ENCODE measurements at regions not wholly inside any gene's neighbourhood (a gene's known extent, or its start where the extent isn't known, plus 50 kb on each side); places are given as distances from the start of the nearest gene placed in this dataset.

DNA sequence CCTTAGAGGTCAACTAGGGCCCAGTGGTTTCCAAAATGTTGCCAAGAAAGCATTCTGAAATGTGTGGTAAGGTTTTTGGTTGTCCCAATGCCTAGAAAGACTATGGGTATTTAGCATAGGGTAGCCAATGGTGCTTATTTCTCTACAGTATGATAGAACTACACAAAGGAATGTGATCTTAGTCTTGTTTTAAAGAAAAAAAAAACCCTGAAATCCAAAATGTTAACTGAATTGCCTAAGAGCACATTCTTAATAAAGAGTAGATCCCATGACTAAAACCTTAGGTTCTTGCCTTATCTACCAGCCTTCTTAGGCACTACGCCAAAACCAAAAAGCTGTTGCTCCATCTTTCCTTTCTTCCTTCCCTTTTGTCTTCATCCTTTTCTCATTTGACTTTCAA is 428.2 kb downstream of the MRPL39 start:
- CTCF ChIA-PET, result interaction anchor here (0.7 kb wide), 1 partner anchor 234 kb away, joined by 4 read pairs; no protein-coding TSS in a partner anchor
- ATAC-seq (no peak), FAIRE-seq (no peak), DNase-seq (ENCODE audit: low read depth in 1 of 2, low spot score in 1 of 2) (no peak)
- Histone ChIP-seq H3K27ac (no peak overlapping the region), H3K4me3 (no peak overlapping the region), H3K4me2 (no peak overlapping the region), H3K9me3 (no peaks in the 10 kb centered on the region), H3K4me1 (no peaks in the 10 kb centered on the region)
- WGBS (ENCODE audit: missing lambda C conversion rate), result 0% methylated on average over 1 of the region's 1 CpG
- POLR2A ChIA-PET, result no interaction called here
- TF ChIP-seq ZNF302 (CRISPR knock-in tag; IDR thresholded peaks at IDR 0.05) (no peak), HEYL (CRISPR knock-in tag; IDR thresholded peaks at IDR 0.05) (no peak), CBX2 (IDR thresholded peaks at IDR 0.05; ENCODE audit: borderline replicate concordance, low read depth) (no peak), FOXS1 (CRISPR knock-in tag; IDR thresholded peaks at IDR 0.05) (no peak), SREBF2 (IDR thresholded peaks at IDR 0.05) (no peak), RARB (CRISPR knock-in tag; IDR thresholded peaks at IDR 0.05) (no peak), NPAS2 (CRISPR knock-in tag; IDR thresholded peaks at IDR 0.05; ENCODE audit: borderline replicate concordance) (no peak), POLR2AphosphoS2 (conservative IDR thresholded peaks at IDR 0.05; ENCODE audit: low read length) (no peak), FOSL2 (IDR thresholded peaks at IDR 0.05) (no peak), FOSL2 (CRISPR knock-in tag; IDR thresholded peaks at IDR 0.05) (no peak), RCOR1 (IDR thresholded peaks at IDR 0.05; ENCODE audit: low read depth, low read length) (no peak), EHMT2 (IDR thresholded peaks at IDR 0.05; ENCODE audit: low read depth) (no peak), MYC (IDR thresholded peaks at IDR 0.05; ENCODE audit: borderline replicate concordance, low read length) (no peak), CBX8 (IDR thresholded peaks at IDR 0.05) (no peak), RAD21 (conservative IDR thresholded peaks at IDR 0.05 in 1 of 2, IDR thresholded peaks at IDR 0.05 in 1 of 2) (no peak)
- TF ChIP-seq, protein P1, sequence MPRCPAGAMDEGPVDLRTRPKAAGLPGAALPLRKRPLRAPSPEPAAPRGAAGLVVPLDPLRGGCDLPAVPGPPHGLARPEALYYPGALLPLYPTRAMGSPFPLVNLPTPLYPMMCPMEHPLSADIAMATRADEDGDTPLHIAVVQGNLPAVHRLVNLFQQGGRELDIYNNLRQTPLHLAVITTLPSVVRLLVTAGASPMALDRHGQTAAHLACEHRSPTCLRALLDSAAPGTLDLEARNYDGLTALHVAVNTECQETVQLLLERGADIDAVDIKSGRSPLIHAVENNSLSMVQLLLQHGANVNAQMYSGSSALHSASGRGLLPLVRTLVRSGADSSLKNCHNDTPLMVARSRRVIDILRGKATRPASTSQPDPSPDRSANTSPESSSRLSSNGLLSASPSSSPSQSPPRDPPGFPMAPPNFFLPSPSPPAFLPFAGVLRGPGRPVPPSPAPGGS (IDR thresholded peaks at IDR 0.05), result no peak

DNA sequence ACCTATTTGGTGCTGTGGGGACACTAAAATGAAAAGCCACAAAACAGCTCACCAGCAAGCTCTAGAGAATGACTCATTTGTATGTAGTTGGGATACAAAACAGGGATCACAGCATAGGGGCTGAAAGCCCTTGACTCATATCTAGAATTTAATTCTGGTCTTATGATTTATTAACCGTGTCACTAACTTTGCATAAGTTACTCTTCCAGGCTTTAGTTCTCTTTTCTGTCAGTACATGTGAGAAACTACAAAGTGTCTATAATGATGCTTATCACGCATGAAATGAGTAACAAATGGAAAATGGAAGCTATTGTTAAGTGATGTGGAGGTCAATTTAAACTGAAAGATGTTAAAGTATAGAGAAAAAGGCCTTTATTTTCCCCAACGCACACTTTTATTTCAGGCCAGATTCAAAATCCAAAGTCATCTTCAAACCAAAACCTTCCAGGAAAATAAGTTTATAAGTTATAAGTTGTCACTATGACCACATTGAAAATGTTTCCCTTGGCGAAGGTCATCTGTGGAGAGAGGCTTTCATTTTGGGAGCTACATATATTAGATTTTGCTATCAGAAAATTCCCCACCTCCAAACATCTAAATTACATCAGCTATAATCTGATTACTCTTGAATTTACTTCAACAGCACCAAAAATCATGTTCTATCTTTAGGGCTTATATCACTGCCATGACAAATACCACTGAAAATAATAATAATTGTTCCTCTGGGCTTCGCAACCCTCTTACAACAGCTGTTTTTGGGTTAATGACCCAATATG is 430.5 kb downstream of the MRPL39 start:
- H3K9me3 ChIP-seq, result no peaks in the 10 kb centered on the region
- no peaks in the 10 kb centered on the region for H3K4me1 ChIP-seq
- ChIA-PET POLR2A (no interaction called here), CTCF (interaction anchor here (0.8 kb wide), 1 partner anchor 10 kb away, joined by 3 read pairs; no protein-coding TSS in a partner anchor)
- WGBS (ENCODE audit: missing lambda C conversion rate), result 16% methylated on average over 5 of the region's 5 CpGs
- DNase-seq (ENCODE audit: low read depth in 1 of 2, low spot score in 1 of 2), result no peak
- ATAC-seq, result no peak
- H3K4me2 ChIP-seq, result no peak overlapping the region
- FAIRE-seq, result no peak
- no peak overlapping the region for H3K4me3 ChIP-seq
- TF ChIP-seq, protein P2, sequence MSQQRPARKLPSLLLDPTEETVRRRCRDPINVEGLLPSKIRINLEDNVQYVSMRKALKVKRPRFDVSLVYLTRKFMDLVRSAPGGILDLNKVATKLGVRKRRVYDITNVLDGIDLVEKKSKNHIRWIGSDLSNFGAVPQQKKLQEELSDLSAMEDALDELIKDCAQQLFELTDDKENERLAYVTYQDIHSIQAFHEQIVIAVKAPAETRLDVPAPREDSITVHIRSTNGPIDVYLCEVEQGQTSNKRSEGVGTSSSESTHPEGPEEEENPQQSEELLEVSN (IDR thresholded peaks at IDR 0.05; ENCODE audit: borderline replicate concordance, low read depth), result no peak
- TF ChIP-seq, protein P3, sequence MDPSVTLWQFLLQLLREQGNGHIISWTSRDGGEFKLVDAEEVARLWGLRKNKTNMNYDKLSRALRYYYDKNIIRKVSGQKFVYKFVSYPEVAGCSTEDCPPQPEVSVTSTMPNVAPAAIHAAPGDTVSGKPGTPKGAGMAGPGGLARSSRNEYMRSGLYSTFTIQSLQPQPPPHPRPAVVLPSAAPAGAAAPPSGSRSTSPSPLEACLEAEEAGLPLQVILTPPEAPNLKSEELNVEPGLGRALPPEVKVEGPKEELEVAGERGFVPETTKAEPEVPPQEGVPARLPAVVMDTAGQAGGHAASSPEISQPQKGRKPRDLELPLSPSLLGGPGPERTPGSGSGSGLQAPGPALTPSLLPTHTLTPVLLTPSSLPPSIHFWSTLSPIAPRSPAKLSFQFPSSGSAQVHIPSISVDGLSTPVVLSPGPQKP (IDR thresholded peaks at IDR 0.05; ENCODE audit: low read depth, low read length), result no peak
- TF ChIP-seq, protein P4, sequence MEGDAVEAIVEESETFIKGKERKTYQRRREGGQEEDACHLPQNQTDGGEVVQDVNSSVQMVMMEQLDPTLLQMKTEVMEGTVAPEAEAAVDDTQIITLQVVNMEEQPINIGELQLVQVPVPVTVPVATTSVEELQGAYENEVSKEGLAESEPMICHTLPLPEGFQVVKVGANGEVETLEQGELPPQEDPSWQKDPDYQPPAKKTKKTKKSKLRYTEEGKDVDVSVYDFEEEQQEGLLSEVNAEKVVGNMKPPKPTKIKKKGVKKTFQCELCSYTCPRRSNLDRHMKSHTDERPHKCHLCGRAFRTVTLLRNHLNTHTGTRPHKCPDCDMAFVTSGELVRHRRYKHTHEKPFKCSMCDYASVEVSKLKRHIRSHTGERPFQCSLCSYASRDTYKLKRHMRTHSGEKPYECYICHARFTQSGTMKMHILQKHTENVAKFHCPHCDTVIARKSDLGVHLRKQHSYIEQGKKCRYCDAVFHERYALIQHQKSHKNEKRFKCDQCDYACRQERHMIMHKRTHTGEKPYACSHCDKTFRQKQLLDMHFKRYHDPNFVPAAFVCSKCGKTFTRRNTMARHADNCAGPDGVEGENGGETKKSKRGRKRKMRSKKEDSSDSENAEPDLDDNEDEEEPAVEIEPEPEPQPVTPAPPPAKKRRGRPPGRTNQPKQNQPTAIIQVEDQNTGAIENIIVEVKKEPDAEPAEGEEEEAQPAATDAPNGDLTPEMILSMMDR (IDR thresholded peaks at IDR 0.05), result no peak
- TF ChIP-seq NFE2L2 (conservative IDR thresholded peaks at IDR 0.05; ENCODE audit: low read length), result no peak
- TF ChIP-seq CEBPB (IDR thresholded peaks at IDR 0.05), result no peak
- TF ChIP-seq PHF8 (IDR thresholded peaks at IDR 0.05; ENCODE audit: borderline replicate concordance, low read depth), result no peak
- TF ChIP-seq, protein P5, sequence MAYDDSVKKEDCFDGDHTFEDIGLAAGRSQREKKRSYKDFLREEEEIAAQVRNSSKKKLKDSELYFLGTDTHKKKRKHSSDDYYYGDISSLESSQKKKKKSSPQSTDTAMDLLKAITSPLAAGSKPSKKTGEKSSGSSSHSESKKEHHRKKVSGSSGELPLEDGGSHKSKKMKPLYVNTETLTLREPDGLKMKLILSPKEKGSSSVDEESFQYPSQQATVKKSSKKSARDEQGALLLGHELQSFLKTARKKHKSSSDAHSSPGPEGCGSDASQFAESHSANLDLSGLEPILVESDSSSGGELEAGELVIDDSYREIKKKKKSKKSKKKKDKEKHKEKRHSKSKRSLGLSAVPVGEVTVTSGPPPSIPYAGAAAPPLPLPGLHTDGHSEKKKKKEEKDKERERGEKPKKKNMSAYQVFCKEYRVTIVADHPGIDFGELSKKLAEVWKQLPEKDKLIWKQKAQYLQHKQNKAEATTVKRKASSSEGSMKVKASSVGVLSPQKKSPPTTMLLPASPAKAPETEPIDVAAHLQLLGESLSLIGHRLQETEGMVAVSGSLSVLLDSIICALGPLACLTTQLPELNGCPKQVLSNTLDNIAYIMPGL (CRISPR knock-in tag; IDR thresholded peaks at IDR 0.05; ENCODE audit: borderline replicate concordance), result no peak
- no peak for TF ChIP-seq NR3C1 (IDR thresholded peaks at IDR 0.05)
- TF ChIP-seq MAFK (IDR thresholded peaks at IDR 0.05; ENCODE audit: partially characterized antibody), result no peak
- no peak for TF ChIP-seq RCOR1 (IDR thresholded peaks at IDR 0.05; ENCODE audit: low read depth, low read length)
- H3K27ac ChIP-seq, result no peak overlapping the region

Measured in A549 (cell line).